ENCODE measurements at regions not wholly inside any gene's neighbourhood (a gene's known extent, or its start where the extent isn't known, plus 50 kb on each side); places are given as distances from the start of the nearest gene placed in this dataset.

GRCh38 chr1:38541223-38541622, 318.3 kb downstream of the RRAGC start:
- no TSS peak for BruUV-seq (replicated peaks)
- Histone ChIP-seq H3K4me2 (no peak overlapping the region), H3K4me1 (replicated peaks; ENCODE audit: insufficient read depth) (no peaks in the 10 kb centered on the region), H3K9me3 (ENCODE audit: insufficient read depth, low read depth) (no peaks in the 10 kb centered on the region), H3F3A (ENCODE audit: insufficient read depth, low read depth) (no peaks in the 10 kb centered on the region), H3K27me3 (ENCODE audit: insufficient read depth, low read depth) (peaks cover 55% of the 10 kb centered on the region), H3K4me3 (no peak overlapping the region), H2AFZ (no peak overlapping the region), H3K27ac (no peak overlapping the region), H3K9me2 (ENCODE audit: insufficient read depth) (no peaks in the 10 kb centered on the region), H3K36me3 (ENCODE audit: low read depth) (no peaks in the 10 kb centered on the region), H3K79me2 (ENCODE audit: low read depth) (no peaks in the 10 kb centered on the region), H4K20me1 (ENCODE audit: insufficient read depth) (0 out of 2 replicates have a peak, but pooled peaks cover 4% of the 10 kb centered on the region)
- DNase-seq, result no peak
- ChIA-PET CTCF (no interaction called here), POLR2A (ENCODE audit: unreplicated experiment) (interaction anchor here (0.6 kb wide), 1 partner anchor 118 kb away, joined by 6 read pairs; no protein-coding TSS in a partner anchor)
- no peak for TF ChIP-seq EZH2 (IDR thresholded peaks at IDR 0.05; ENCODE audit: low read depth)
- TF ChIP-seq CTCF (conservative IDR thresholded peaks at IDR 0.05), result no peak
- intact Hi-C loops (cut with micrococcal nuclease; ENCODE audit: unreplicated experiment), result no loop called here

DNA sequence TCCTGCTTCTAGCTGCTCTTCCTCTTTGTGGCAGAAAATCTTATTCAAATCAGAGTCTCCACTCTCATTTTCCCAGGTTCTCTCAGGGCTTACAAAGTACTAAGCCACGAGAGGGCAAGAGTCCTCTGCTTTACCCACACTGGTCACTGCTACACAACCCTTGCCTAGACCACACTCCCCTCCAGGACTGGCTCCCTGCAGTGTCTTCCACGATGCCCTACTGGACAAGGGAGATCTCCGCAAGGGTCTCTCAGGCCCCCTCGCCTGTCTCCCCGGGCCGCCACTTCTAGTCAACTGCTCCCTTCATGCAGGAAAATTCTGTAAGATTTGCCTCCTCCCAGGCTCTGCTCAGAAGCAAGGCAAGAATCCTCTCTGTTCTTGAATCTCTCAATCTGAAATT, 319.6 kb downstream of the RRAGC start:
- Histone ChIP-seq H3K4me1 (replicated peaks; ENCODE audit: insufficient read depth) (no peaks in the 10 kb centered on the region), H3K4me3 (no peak overlapping the region), H3K36me3 (ENCODE audit: low read depth) (no peaks in the 10 kb centered on the region), H3K9me2 (ENCODE audit: insufficient read depth) (no peaks in the 10 kb centered on the region), H2AFZ (no peak overlapping the region), H3K4me2 (no peak overlapping the region), H3K27ac (no peak overlapping the region), H3K9me3 (ENCODE audit: insufficient read depth, low read depth) (no peaks in the 10 kb centered on the region), H4K20me1 (ENCODE audit: insufficient read depth) (no peaks in the 10 kb centered on the region), H3K79me2 (ENCODE audit: low read depth) (no peaks in the 10 kb centered on the region), H3F3A (ENCODE audit: insufficient read depth, low read depth) (no peaks in the 10 kb centered on the region), H3K27me3 (ENCODE audit: insufficient read depth, low read depth) (peaks cover 59% of the 10 kb centered on the region)
- TF ChIP-seq CTCF (conservative IDR thresholded peaks at IDR 0.05) (no peak), EZH2 (IDR thresholded peaks at IDR 0.05; ENCODE audit: low read depth) (no peak)
- intact Hi-C loops (cut with micrococcal nuclease; ENCODE audit: unreplicated experiment), result no loop called here
- CTCF ChIA-PET, result no interaction called here
- POLR2A ChIA-PET (ENCODE audit: unreplicated experiment), result no interaction called here
- BruUV-seq (replicated peaks), result no TSS peak
- DNase-seq, result no peak

GRCh38 chr1:38538834-38539233, 320.7 kb downstream of the RRAGC start:
- BruUV-seq (replicated peaks), result no TSS peak

More at GRCh38 chr1:38538834-38539233, 320.7 kb downstream of the RRAGC start:
- Histone ChIP-seq H4K20me1 (ENCODE audit: insufficient read depth) (no peaks in the 10 kb centered on the region), H3K27ac (no peak overlapping the region), H3K4me2 (no peak overlapping the region), H2AFZ (no peak overlapping the region), H3K27me3 (ENCODE audit: insufficient read depth, low read depth) (peaks cover 60% of the 10 kb centered on the region), H3K4me3 (no peak overlapping the region), H3K79me2 (ENCODE audit: low read depth) (no peaks in the 10 kb centered on the region), H3K9me3 (ENCODE audit: insufficient read depth, low read depth) (no peaks in the 10 kb centered on the region), H3K36me3 (ENCODE audit: low read depth) (no peaks in the 10 kb centered on the region), H3F3A (ENCODE audit: insufficient read depth, low read depth) (no peaks in the 10 kb centered on the region), H3K9me2 (ENCODE audit: insufficient read depth) (no peaks in the 10 kb centered on the region), H3K4me1 (replicated peaks; ENCODE audit: insufficient read depth) (no peaks in the 10 kb centered on the region)
- POLR2A ChIA-PET (ENCODE audit: unreplicated experiment), result no interaction called here
- no peak for DNase-seq
- TF ChIP-seq CTCF (conservative IDR thresholded peaks at IDR 0.05) (no peak), EZH2 (IDR thresholded peaks at IDR 0.05; ENCODE audit: low read depth) (no peak)
- intact Hi-C loops (cut with micrococcal nuclease; ENCODE audit: unreplicated experiment), result no loop called here
- CTCF ChIA-PET, result no interaction called here

Data from PC-9 (cell line).